GM19099 (cell line): ENCODE measurements at regions not wholly inside any gene's neighbourhood (a gene's known extent, or its start where the extent isn't known, plus 50 kb on each side); places are given as distances from the start of the nearest gene placed in this dataset.

Experiments used
- POLR2A ChIP-seq: IDR thresholded peaks from 3 replicates; pipeline ENCODE4 v1.6.1; 2011; ENCODE audit warnings: low read depth; ENCODE audit not compliant: insufficient read length; ENCODE audit errors: extremely low read depth

DNA sequence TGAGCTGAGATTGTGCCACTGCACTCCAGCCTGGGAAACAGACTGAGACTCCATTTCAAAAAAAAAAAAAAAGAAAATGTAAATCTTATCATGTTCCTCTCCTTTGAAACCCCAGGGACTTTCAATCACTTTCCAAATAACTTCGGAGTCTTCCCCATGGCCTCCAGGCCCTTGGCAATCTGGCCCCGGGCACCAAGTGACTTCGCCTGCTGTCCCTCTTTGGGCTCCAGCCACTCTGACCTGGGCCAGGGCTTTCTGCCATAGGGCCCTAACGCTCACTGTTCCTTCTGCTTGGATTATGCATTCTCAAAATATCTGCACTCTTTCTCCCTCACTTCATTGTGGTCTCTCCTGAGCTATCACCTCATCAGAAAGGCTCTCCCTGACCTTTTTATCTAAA is 260.9 kb downstream of the KLF13 start:
- TF ChIP-seq POLR2A = no peak

DNA sequence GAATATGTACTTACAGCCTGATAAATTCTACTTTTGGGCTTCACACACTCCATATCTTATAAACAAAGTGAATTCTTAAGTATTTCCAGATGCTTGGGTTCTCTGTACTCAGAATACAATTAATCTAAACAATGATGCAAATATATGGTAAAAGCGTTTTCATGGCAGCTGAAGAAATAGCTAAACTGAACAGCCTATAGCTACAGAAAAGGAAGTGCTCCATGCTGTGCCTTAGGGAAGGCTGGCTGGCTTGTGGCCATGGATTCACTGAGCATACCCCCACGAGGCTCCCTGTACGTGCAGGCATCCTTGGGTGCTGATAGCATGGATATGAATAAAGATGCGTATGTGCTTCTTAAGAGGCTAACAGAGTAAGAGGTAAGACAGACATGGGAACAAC is 264.0 kb downstream of the KLF13 start:
- no peak for TF ChIP-seq POLR2A

DNA sequence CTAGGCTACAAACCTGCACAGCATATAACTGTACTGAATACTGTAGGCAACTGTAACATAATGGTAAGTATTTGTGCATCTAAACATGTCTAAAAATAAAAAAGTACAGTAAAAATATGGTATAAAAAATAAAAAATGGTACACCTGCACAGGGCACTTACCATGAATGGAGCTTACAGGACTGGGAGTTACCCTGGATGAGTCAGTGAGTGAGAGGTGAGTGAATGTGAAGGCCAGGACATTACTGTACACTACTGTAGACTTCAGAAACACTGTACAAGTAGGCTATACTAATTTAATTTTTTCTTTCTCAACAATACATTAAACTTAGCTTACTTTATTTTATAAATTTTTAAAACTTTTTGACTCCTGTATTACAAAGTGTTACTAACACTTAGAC is 265.3 kb downstream of the KLF13 start:
- TF ChIP-seq POLR2A = no peak

DNA sequence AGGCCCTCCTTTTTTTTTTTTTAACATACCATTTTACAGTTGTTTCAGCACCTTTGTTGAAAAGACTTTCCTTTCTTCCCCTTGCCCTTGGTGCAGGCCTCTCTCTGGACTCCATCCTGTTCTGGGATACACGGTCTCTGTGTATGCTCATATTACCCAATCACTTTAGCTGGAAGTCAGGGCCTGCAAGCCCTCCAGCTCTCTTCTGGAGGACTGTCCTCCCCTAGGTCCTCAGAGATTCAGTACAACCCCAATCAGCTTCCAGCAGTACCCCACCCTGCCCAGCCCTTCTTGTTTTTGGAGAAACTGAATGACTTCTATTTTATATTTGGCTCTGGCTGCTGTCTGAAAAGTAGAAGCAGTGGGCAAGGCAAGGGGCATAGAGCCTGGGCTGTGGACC is 270.8 kb downstream of the KLF13 start:
- TF ChIP-seq POLR2A = no peak

DNA sequence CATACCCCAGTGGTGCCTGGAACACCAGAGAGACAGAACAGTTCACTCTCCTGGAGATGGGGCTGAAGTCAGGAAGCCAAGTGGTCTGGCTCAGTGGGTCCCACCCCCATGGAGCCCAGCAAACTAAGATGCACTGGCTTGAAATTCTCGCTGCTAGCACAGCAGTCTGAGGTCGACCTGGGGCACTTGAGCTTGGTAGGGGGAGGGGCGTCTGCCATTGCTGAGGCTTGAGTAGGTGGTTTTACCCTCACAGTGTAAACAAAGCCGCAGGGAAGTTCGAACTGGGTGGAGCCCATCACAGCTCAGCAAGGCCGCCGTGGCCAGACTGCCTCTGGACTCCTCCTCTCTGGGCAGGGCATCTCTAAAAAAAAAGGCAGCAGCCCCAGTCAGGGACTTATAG is 272.0 kb downstream of the KLF13 start:
- no peak for TF ChIP-seq POLR2A

DNA sequence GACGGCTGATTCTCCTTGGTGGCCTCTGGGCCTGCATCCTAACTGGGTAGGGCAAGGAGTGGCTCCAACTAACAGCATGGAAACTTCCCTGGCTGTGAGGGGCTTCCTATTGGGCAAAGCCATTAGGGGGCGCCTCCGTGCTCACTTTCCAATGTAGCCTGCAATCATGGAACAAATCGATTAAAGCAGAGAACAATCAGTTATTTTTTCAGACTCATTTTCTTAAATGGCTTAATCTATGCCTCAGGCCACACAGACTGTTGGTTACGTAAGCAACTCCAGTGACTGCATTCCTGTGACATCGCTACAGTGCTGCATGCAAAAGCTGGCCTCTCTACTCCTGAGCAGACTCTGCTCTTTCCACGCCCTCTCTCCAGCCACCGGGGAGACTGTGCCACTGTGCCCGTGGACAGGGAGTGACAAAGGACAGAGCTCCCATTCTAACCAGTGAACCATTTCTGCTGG is 278.9 kb downstream of the KLF13 start:
- TF ChIP-seq POLR2A = no peak

DNA sequence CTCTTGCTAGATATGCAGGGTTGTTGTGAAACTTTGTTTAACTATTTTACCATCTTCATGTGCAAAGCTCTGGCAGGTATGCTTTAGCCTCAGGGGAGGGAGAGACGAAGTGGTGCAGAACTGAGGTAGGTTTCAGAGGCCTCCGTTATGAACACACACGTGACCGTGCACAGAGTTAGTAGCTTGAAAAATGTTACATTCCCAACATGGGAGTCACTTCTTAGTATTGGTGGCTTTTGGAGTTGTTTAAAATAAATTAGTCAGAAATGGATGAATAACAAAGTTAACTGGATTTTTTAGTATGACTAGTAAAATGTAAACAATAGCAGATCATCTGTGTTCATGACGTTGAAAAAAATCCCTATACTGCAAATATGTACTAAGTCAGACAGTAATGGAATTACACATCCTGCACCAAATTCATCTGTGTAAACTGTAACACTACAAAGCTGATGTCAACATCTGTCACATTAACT is 279.6 kb downstream of the KLF13 start:
- TF ChIP-seq POLR2A = no peak

DNA sequence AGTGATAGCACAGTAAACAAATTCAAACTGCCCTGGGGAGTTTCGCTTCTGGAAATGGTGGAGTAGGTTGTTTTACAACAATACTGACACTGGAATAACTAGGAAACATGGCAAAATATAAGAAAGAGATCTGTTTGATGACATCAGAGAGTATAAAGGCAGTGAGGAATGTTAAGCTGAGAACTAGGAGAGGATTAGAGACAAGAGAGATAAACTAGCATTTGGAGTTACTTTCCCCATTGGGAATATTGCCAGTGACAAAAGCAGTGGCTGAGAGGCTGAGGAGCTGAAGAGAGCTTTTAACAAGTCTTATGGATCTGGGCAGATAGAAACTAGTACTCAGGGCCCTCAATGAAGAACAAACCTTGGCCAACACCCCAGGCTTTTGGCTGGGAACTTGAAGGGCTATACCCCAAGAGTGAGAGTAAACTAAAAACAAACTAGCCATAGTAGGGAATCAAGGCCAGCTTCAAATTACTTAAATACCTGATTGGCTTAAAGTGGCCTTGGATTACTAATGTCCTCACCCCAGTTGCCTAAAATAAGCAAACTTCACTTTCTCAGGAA is 280.4 kb downstream of the KLF13 start:
- TF ChIP-seq POLR2A = no peak

DNA sequence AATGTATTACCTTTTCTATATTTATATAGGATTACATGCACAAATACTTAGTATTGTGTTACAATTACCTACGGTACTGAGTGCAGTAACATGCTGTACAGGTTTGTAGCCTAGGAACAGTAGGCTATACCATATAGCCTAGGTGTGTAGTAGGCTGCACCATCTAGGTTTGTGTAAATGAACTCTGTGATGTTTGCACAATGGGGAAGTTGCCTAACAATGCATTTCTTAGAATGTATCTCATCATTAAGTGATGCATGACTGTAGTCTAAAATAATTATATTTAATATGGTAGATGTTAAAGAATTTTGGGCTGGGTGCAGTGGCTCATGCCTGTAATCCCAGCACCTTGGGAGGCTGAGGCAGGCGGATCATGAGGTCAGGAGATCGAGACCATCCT is 281.0 kb downstream of the KLF13 start:
- no peak for TF ChIP-seq POLR2A

DNA sequence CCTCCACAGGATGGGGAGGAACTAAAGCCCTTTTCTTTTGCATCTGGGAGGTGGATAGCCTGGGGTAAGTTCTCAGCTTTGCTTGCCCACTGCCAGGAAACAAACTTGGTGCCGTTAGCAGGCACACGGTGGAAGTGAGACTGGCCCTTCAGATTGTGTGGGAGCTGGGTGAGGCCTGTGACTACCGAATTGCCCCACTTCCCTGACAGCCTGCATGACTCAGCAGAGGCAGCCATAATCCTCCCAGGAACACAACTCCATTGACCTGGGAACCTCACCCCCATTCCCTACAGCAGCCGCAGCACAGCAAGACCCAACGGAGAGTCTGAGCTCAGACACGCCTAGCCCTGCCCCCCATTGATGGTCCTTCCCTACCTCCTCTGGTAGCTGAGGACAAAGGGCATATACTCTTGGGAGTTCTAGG is 282.6 kb downstream of the KLF13 start:
- no peak for TF ChIP-seq POLR2A

DNA sequence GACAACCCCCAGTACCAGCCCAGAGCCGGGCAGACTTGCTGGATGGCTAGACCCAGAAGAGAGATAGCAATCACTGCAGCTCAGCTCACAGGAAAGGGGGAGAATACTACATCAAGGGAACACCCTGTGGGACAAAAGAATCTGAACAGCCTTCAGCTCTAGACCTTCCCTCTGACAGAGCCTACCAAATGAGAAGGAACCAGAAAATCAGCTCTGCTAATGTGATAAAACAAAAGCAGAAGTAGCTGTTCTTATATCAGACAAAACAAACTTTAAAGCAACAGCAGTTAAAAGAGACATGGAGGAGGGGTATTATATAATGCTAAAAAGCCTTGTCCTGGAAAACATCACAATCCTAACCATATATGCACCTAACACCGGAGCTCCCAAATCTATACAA is 283.3 kb downstream of the KLF13 start:
- TF ChIP-seq POLR2A = no peak

DNA sequence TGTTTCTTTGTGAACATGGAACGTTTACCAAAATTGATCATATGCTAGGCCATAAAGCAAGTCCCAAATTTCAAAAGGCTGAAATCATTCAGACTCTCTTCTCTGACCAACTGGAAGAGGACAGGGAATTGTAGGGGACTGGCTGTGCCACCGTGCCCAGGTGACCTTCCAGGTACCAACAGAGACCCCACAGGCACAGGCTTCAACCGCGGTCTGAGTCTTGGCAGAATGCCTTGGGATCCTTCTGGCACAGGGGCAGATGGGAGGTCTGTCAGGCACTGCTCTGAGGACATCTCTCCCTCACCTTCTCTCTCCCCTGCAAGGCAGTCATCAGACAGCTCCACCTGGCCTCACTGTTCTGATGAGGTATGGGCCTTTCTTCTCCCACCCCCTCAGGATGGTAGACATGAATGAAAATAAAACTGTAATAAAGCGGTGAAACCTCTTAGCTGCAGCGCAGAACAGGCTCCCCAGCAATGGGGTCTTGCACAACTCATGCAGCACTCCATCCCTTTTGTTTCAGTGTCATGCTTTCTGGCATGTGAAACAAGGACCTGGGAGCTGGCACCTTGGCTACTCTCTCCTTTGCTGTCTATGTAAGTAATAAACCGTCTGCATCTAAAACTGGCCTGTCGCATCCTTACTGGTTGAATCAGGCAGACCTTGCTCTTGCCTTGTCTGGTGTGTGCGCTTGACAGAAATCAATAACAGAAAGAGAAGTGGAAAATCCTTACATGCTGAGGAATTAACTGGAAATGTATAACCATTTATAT is 289.2 kb downstream of the KLF13 start:
- TF ChIP-seq POLR2A = no peak

DNA sequence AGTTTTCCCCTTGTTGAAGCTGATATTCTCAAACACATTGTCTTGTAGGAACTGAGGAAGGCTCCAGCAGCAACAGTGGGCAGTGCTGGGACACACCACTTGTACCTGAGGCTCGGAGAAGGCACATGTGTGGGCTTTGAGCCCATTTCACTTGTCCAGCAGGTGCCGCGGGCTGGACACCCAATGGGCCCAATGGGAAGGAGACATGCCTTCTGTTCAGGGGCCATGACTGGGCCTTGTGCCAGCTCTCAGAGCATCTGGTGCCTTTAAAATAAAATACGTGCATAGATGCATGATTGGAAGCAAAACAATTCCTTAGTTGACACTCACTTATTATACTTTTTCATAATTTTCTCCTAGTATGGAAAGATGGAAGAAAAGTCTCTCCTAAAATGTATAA is 334.2 kb downstream of the KLF13 start:
- TF ChIP-seq POLR2A = no peak

DNA sequence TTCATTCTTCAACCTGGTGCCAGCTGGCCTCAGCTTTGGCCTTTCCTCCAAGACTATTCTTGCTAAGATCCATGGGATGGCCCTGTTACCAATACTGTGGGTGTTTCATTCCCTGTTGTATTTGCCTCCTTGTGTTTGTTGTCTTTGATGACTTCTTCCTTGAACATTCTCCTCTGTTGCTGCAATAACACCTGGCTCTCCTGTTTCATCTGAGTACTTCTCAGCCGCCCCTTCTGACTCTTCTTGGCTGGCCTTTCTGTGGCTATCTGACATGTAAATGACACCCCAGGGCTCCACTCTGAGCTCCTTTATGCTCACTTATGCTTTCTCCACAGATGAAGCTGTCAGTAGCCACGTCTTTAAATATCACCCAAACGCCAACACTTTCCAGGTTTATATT is 302.7 kb upstream of the CHRNA7 start:
- TF ChIP-seq POLR2A = no peak

DNA sequence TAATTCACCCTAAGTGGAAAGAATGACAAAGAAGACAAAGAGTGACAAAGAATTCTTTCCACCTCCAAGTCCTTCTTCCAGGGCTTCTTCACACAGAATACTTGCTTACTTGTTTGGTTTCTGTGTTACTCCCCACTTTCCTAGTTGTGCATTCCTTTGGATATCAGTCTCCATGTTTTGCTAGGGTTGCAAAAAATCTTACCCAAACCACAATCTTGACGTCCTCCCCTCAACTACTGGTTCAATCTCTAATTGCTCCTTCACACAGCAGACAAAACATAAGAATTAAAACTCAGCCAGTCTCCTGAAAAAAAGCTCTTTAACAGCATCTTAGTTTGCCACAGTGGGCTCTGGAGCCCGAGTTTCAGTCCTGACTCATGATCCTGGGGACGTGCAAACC is 297.6 kb upstream of the CHRNA7 start:
- no peak for TF ChIP-seq POLR2A

DNA sequence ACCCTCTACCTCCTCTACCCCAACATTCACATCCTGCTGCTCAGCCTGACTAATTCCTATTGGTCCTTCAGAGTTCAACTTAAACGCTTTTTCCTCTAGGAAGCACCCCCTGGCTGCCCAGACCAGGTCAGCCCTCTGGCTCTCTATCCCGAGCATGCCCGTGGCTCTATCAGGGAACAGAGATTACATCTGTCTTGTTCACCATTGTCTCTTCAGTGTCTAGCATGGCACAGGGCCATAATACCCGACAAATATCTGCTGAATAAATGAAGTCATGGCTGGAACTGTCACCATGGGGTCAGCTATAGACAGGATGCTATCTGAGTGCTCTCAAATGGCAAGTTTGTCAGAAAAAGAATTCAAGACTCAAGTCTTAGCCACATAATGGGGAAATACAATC is 296.9 kb upstream of the CHRNA7 start:
- no peak for TF ChIP-seq POLR2A

DNA sequence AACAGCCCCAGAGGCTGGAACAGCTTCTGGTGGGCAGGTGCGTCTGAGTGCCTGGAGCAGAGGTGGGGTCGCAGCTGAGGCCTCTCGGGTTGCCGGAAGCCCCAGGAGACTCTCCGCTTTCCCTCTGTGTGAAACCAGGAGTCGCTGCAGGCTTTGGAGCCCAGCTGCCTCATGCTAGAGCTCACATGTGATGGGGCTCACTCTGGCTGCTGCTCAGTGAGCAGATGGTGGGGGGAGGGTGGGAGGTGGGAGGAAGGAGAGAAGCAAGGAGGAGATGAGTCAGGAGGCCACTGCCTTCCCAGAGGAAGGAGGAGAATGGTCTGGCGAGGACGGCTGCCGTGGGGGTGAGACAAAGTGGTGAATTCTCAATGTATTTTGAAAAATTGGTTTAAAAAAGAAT is 290.1 kb upstream of the CHRNA7 start:
- TF ChIP-seq POLR2A = no peak

DNA sequence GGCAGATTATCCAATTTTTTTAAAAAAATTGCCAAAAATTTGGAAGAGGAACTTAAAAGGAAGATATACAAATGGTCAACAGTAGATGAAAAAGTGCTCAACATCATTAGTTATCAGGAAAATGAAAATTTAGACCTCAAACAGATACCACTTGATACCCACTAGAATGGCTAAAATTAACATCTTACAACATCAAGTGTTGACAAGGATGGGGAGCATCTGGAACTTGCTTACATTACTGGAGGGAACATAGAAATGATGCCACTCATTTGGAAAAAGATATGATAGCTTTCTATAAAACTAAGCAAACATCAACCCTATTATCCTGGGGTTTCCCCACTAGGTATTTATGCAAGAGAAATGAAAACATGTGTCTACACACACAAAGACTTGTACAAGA is 284.5 kb upstream of the CHRNA7 start:
- TF ChIP-seq POLR2A = no peak
